LNCAP (cell line): ENCODE measurements at regions not wholly inside any gene's neighbourhood (a gene's known extent, or its start where the extent isn't known, plus 50 kb on each side); places are given as distances from the start of the nearest gene placed in this dataset.

ENCODE experiments used
- TF ChIP-seq, protein P1 (sequence below): fragments of 450-650 bp; IDR thresholded peaks from 2 replicates; pipeline ENCODE4 v1.5.1; 2017; ENCODE audit warnings: mild to moderate bottlenecking

DNA sequence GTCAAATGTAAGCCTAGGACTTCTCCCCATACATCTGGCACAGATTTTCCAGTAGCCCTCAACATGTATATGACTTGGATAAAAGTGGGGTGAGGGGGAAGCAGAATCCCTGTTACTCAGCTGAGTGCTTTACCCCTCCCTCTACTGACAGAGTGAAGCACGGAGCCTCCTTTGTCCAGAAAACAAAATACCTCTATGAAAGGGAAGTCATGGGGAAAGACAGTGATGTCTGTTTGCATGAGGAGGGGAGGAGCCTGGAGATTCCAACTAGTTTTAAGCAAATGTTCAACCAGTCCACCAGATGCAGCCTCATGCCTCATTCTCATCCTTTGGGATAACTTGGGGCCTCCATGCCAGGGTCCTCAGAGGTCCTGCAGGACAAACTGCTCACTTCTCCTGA lies 203.9 kb downstream of the SMAD2 start:
- TF ChIP-seq, protein P1, sequence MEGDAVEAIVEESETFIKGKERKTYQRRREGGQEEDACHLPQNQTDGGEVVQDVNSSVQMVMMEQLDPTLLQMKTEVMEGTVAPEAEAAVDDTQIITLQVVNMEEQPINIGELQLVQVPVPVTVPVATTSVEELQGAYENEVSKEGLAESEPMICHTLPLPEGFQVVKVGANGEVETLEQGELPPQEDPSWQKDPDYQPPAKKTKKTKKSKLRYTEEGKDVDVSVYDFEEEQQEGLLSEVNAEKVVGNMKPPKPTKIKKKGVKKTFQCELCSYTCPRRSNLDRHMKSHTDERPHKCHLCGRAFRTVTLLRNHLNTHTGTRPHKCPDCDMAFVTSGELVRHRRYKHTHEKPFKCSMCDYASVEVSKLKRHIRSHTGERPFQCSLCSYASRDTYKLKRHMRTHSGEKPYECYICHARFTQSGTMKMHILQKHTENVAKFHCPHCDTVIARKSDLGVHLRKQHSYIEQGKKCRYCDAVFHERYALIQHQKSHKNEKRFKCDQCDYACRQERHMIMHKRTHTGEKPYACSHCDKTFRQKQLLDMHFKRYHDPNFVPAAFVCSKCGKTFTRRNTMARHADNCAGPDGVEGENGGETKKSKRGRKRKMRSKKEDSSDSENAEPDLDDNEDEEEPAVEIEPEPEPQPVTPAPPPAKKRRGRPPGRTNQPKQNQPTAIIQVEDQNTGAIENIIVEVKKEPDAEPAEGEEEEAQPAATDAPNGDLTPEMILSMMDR = no peak

DNA sequence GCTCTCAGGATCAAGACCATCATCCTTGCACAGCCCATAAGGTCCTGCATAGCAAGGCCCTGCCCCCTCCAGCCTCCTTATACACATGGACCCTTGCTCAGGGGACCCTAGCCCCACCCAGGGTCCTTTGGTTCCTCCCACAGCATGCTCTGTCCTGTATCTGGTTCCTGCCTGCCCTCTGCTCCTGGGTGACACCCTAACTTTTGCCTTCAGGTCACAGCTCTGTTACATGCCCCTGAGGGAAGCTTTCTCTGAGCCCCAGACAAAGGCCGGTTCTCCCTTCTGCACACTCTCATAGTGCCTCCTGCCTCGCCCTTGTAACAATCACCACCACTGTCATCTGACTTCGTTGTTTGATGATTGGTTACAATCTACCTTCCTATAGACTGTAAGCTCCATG lies 204.8 kb downstream of the SMAD2 start:
- TF ChIP-seq, protein P1 = no peak

DNA sequence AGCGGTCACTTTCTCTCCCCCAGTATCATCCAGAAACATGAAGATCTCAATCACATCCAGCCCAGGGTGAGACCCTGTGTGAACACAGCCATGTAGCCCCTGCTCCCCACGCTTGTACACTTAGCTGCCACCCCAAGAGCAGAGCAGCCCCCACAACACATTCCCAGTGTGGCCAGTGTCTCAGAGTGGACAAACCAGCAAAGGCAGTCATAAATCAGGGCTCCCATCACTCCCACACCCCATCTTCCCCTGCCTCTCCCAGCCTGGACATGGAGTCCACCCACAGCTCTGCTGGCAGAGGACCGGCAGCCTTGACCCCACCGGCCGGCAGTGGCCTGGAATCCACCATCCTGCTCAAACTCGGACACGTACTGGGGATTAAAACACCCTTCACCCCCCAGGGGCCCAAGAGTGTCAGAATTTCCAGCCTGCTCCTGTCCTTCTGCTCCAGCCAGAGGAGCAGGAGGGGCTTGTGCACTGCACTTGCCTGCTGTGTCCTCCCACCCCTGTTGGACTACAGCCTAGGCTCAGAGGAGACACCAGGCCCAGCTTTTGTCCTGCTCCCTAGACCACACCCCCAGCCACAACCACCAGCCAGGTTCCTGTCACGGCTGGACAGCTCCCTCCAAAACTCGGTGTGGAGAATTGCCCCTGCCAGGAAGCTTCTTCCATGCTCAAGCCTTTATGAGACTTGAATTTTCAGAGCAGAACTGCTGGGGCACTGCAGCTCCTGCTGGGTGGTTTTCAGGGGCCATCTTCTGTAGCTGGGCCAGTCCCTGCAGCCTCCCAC lies 206.1 kb downstream of the SMAD2 start:
- TF ChIP-seq, protein P1 = no peak

DNA sequence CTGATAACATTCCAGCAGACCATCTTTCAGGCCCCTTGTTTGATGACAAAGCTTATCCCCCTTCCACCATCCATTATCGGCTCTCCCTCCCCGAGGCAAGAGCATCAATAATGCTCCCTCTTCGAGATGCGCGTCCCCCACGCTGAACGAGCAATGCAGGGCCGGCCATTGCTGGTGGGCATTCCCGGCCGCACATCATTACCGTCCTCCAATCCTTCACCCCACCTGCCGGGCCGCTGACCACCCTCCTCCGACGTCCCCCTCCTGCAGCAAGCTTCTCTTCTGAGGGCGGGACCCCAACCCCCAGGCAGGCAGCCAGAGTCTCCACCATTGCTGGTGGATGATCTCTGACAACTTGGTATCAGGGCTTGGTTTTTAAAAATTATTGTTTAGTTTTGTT lies 208.6 kb downstream of the SMAD2 start:
- TF ChIP-seq, protein P1 = no peak

DNA sequence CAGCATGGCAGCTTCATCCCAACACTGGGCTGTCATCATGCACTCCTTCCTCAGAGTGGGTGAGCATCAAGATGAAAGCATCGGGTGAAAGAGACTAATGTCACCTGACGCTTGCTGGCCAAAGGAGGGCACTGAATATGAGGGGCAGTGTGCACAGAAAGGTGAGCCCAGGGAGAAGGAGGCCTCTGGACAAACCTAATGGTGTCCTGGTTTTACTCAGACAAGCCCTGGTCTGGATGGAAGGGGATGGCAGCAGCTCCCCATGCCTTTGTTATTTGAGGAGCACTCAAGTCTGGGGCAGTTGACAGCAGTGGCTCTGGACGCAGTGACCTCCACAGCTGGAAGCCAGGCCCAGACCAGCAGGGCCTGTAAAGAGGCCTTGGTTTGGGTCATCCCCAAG lies 209.7 kb downstream of the SMAD2 start:
- TF ChIP-seq, protein P1 = no peak

DNA sequence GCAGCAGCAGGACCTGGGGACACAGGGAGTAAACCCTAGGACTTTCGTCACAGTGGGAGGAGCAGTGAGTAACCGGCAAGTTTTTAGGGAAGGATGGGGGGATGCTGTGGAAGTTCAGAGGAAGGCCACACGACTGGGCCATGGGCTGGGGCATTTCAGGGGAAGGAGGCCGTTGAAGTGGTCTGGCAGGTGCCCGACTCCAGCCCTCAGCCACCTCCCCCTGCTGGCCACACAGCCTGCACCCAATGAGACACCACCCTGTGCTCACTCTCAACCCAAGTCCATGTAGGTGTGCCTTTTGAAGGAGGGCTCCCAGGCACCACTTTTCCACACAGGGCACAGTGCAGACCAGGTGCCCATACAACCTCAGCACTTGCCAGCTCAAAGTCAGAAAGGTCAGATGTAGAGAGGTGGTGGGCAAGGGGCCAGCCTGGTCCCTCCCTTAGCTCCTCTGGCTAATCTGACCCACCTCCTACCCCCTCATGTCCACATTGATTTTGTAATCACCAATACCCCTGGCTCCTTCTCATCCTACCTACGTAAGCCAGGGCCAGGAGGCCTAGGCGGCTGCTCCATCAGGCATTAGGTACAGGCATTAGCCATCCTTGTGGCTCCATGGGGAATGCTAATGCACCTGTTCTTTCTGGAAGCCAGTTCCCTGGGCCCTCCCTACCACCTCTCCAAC lies 211.2 kb downstream of the SMAD2 start:
- TF ChIP-seq, protein P1 = no peak

DNA sequence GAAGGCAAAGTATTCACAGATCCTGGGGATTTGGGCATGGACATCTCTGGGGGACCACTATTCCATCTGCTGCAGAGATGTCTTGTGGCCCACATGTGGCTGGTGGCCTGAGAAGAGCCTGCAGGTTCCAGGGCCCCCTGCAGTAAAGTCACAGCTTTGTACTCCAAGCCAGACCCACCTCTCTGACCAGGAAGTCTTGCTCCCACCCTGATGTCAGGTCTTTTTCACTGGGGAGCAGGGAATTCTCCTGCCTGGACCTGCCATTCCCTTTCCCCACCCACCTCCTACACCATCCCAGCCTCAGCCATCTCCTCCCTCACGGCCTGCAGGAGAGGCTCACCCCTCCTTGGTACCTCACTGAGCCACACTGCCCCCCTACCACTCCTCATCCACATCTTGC lies 211.8 kb downstream of the SMAD2 start:
- TF ChIP-seq, protein P1 = no peak
